ENCODE measurements at regions not wholly inside any gene's neighbourhood (a gene's known extent, or its start where the extent isn't known, plus 50 kb on each side); places are given as distances from the start of the nearest gene placed in this dataset.

- BruUV-seq (replicated peaks), result no TSS peak
- no peak for DNase-seq (ENCODE audit: low spot score)
- Histone ChIP-seq H4K20me1 (ENCODE audit: insufficient read depth, low read length) (no peaks in the 10 kb centered on the region), H3K4me1 (ENCODE audit: insufficient read depth, low read length, poor library complexity, severe bottlenecking) (no peaks in the 10 kb centered on the region), H3K9me3 (ENCODE audit: low read length) (no peaks in the 10 kb centered on the region), H3K9me2 (ENCODE audit: insufficient read depth, low read length) (no peaks in the 10 kb centered on the region), H3K4me3 (ENCODE audit: low read depth, low read length, poor library complexity, severe bottlenecking) (no peak overlapping the region), H3K79me2 (ENCODE audit: insufficient read depth, low read depth, low read length) (no peaks in the 10 kb centered on the region), H3K4me2 (ENCODE audit: low read length) (no peak overlapping the region), H2AFZ (ENCODE audit: low read length) (no peak overlapping the region), H3K27ac (ENCODE audit: low read depth, low read length, poor library complexity, severe bottlenecking) (no peak overlapping the region), H3K36me3 (ENCODE audit: insufficient read depth, low read length) (no peaks in the 10 kb centered on the region)
- ChIA-PET POLR2A (interaction anchor here (0.7 kb wide), 1 partner anchor 579 kb away, joined by 3 read pairs; no protein-coding TSS in a partner anchor), CTCF (ENCODE audit: unreplicated experiment) (no interaction called here)
- intact Hi-C loops (cut with micrococcal nuclease; ENCODE audit: unreplicated experiment), result no loop called here
- TF ChIP-seq CTCF (conservative IDR thresholded peaks at IDR 0.05; ENCODE audit: low read length) (no peak), EZH2phosphoT487 (IDR thresholded peaks at IDR 0.05; ENCODE audit: borderline replicate concordance, low read depth, low read length) (no peak)
Measured at GRCh38 chr2:41662461-41662860, 385.4 kb upstream of the PKDCC start.

GRCh38 chr2:41663056-41663455 lies 384.8 kb upstream of the PKDCC start:
- CTCF ChIA-PET (ENCODE audit: unreplicated experiment), result no interaction called here

More at GRCh38 chr2:41663056-41663455, 384.8 kb upstream of the PKDCC start:
- DNase-seq (ENCODE audit: low spot score), result no peak
- Histone ChIP-seq H2AFZ (ENCODE audit: low read length) (no peak overlapping the region), H3K79me2 (ENCODE audit: insufficient read depth, low read depth, low read length) (no peaks in the 10 kb centered on the region), H3K4me2 (ENCODE audit: low read length) (no peak overlapping the region), H3K27ac (ENCODE audit: low read depth, low read length, poor library complexity, severe bottlenecking) (no peak overlapping the region), H3K9me3 (ENCODE audit: low read length) (no peaks in the 10 kb centered on the region), H3K36me3 (ENCODE audit: insufficient read depth, low read length) (no peaks in the 10 kb centered on the region), H3K9me2 (ENCODE audit: insufficient read depth, low read length) (no peaks in the 10 kb centered on the region), H3K4me3 (ENCODE audit: low read depth, low read length, poor library complexity, severe bottlenecking) (no peak overlapping the region), H3K4me1 (ENCODE audit: insufficient read depth, low read length, poor library complexity, severe bottlenecking) (no peaks in the 10 kb centered on the region), H4K20me1 (ENCODE audit: insufficient read depth, low read length) (no peaks in the 10 kb centered on the region)
- POLR2A ChIA-PET, result interaction anchor here (0.5 to 0.6 kb wide), 2 partner anchors 25 to 730 kb away, joined by 3 read pairs; no protein-coding TSS in a partner anchor
- BruUV-seq (replicated peaks), result no TSS peak
- intact Hi-C loops (cut with micrococcal nuclease; ENCODE audit: unreplicated experiment), result no loop called here
- TF ChIP-seq EZH2phosphoT487 (IDR thresholded peaks at IDR 0.05; ENCODE audit: borderline replicate concordance, low read depth, low read length), result no peak
- no peak for TF ChIP-seq CTCF (conservative IDR thresholded peaks at IDR 0.05; ENCODE audit: low read length)
